Gastroesophageal sphincter (tissue), 4 donors: ENCODE measurements at regions not wholly inside any gene's neighbourhood (a gene's known extent, or its start where the extent isn't known, plus 50 kb on each side); places are given as distances from the start of the nearest gene placed in this dataset.

Experiments
- ATAC-seq: fragments of 150-250 bp; one replicate; pipeline ENCODE4 v1.9.1; 2016; ENCODE audit warnings: mild to moderate bottlenecking, moderate library complexity
- H3K27ac ChIP-seq, 4 donors: fragments of 200-600 bp; sonication (generic) in 3 of 4; 1 replicate in 3 of 4; 2 replicates in 1 of 4; pipeline ENCODE4 v1.5.1; 2016 to 2019
- H3K27me3 ChIP-seq: fragments of 200-600 bp; sonication (generic); one replicate; pipeline ENCODE4 v1.5.1; 2019
- H3K36me3 ChIP-seq, 2 donors: fragments of 200-600 bp; sonication (generic); one replicate each; pipeline ENCODE4 v1.5.1; 2019; ENCODE audit warnings: control low read depth in 1 of 2
- H3K4me1 ChIP-seq, 3 donors: fragments of 200-600 bp; sonication (generic); 1 replicate in 2 of 3; 2 replicates in 1 of 3; pipeline ENCODE4 v1.5.1; 2016 to 2019; ENCODE audit warnings: control low read depth in 2 of 3
- H3K4me3 ChIP-seq, 2 donors: fragments of 200-600 bp; sonication (generic); one replicate each; pipeline ENCODE4 v1.5.1; 2019; ENCODE audit warnings: mild to moderate bottlenecking in 1 of 2, moderate library complexity in 1 of 2
- H3K9me3 ChIP-seq, 3 donors: fragments of 200-600 bp; sonication (generic); one replicate each; pipeline ENCODE4 v1.5.1; 2017 to 2019; ENCODE audit warnings: control low read depth in 2 of 3
- EP300 ChIP-seq: sonication (generic); formaldehyde crosslinking; IDR thresholded peaks from one replicate; pipeline ENCODE4 v1.6.1; 2017; ENCODE audit warnings: antibody characterized with exemption, mild to moderate bottlenecking
- POLR2A ChIP-seq, 2 donors: fragments of 450-650 bp; IDR thresholded peaks; one replicate each; pipeline ENCODE4 v1.6.1; 2017; ENCODE audit warnings: antibody characterized with exemption in 2 of 2, mild to moderate bottlenecking in 2 of 2, moderate library complexity in 1 of 2
- POLR2AphosphoS5 ChIP-seq: sonication (generic); formaldehyde crosslinking; IDR thresholded peaks from one replicate; pipeline ENCODE4 v1.6.1; 2017; ENCODE audit warnings: antibody characterized with exemption
- WGBS, 2 donors: methylation state at CpG; one replicate each; pipeline ENCODE4 v1.1.5; 2018; ENCODE audit warnings: low coverage in 1 of 2; 5-methylcytosine and 5-hydroxymethylcytosine counted together
- TF ChIP-seq, protein P1 (sequence below), 4 experiments: fragments of 200-600 bp in 2 of 4; fragments of 450-650 bp in 2 of 4; sonication (generic) in 1 of 4; IDR thresholded peaks; one replicate each; pipeline ENCODE4 v1.5.1; 2017 to 2019; ENCODE audit warnings: antibody characterized with exemption in 4 of 4, mild to moderate bottlenecking in 2 of 4, moderate library complexity in 2 of 4

DNA sequence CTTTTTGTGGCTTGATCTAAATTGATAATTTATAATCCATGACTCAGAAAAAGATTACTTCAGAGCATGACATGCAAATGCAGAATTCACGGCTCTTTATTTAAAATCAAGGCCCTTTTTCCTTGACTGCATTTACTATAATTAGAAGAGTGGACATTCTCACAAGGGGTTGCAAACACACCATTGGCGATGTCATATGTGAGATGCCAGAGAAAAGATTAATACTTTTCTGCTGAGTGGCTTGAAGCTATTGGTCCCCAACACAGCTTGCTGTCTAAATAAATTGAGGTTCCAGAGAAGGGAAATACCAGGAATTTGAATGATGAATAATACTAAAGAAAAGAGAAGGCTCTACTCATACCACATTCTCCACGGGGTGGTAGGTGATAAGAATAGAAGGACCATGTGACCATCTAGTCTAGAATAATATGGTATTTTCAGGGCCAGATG, 78.7 kb upstream of the ARID5B start:
- WGBS, 2 donors = 39 to 42% methylated on average over 2 to 3 of the region's 3 CpGs
- no peak overlapping the region for H3K27ac ChIP-seq
- TF ChIP-seq POLR2AphosphoS5 (no peak), EP300 (no peak), POLR2A (IDR thresholded peaks at IDR 0.05) (no peak)
- TF ChIP-seq, protein P1, sequence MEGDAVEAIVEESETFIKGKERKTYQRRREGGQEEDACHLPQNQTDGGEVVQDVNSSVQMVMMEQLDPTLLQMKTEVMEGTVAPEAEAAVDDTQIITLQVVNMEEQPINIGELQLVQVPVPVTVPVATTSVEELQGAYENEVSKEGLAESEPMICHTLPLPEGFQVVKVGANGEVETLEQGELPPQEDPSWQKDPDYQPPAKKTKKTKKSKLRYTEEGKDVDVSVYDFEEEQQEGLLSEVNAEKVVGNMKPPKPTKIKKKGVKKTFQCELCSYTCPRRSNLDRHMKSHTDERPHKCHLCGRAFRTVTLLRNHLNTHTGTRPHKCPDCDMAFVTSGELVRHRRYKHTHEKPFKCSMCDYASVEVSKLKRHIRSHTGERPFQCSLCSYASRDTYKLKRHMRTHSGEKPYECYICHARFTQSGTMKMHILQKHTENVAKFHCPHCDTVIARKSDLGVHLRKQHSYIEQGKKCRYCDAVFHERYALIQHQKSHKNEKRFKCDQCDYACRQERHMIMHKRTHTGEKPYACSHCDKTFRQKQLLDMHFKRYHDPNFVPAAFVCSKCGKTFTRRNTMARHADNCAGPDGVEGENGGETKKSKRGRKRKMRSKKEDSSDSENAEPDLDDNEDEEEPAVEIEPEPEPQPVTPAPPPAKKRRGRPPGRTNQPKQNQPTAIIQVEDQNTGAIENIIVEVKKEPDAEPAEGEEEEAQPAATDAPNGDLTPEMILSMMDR (IDR thresholded peaks at IDR 0.05) = no peak
- H3K4me3 ChIP-seq = no peak overlapping the region
- no peaks in the 10 kb centered on the region for H3K27me3 ChIP-seq
- H3K4me1 ChIP-seq = peaks cover 0 to 6% (median 0%) of the 10 kb centered on the region in 3 donors
- ATAC-seq = no peak
- no peaks in the 10 kb centered on the region for H3K9me3 ChIP-seq
- H3K36me3 ChIP-seq = no peaks in the 10 kb centered on the region

DNA sequence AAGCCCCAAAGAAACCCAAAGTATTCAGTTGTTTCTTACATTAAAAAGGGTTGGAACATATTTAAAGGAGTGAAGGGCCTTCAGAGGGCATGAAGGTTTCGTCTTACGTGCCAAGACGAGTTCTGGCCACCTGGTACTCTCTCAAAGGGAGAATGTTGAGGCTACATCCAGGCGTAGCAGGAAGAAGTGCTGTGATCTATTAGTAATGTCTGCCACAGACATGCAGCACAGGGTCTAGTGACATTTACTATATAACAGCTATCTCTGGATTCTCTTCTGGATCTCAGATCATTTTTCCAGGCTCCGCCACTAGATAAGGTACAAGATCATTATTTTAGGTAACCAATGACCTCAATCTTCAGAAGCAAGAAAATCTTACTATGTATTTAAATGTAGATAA, 76.5 kb upstream of the ARID5B start:
- no peaks in the 10 kb centered on the region for H3K9me3 ChIP-seq
- H3K4me3 ChIP-seq = no peak overlapping the region
- peaks cover 0 to 6% (median 0%) of the 10 kb centered on the region in 3 donors for H3K4me1 ChIP-seq
- no peaks in the 10 kb centered on the region for H3K27me3 ChIP-seq
- ATAC-seq = no peak
- 86 to 100% methylated on average over 1 to 5 of the region's 5 CpGs for WGBS, 2 donors
- H3K36me3 ChIP-seq = no peaks in the 10 kb centered on the region
- H3K27ac ChIP-seq = no peak overlapping the region
- TF ChIP-seq POLR2AphosphoS5 (no peak), EP300 (no peak), POLR2A (IDR thresholded peaks at IDR 0.05) (no peak)
- TF ChIP-seq, protein P1 (IDR thresholded peaks at IDR 0.05) = no peak

DNA sequence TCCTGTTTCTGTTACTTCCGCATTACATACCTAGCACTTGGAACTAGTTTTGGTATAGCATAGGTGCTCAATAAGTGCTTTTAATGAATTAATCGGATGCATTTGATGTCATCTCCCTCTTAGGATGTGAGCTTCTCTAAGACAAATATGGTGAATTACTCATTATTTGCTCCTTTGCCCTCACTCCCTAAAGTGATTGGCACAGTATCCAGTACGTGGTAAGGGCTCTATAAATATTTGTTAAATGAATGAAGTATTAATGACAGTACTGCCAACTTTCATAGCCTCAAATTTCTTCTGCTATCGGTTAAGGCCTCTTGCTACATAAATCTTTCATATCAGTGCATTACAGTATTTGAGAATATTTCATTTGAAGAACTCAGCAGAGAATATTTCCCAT, 75.9 kb upstream of the ARID5B start:
- H3K27ac ChIP-seq = no peak overlapping the region
- TF ChIP-seq EP300 (no peak), POLR2AphosphoS5 (no peak), POLR2A (IDR thresholded peaks at IDR 0.05) (no peak)
- TF ChIP-seq, protein P1 (IDR thresholded peaks at IDR 0.05) = no peak
- no peak overlapping the region for H3K4me3 ChIP-seq
- ATAC-seq = no peak
- peaks cover 0 to 6% (median 0%) of the 10 kb centered on the region in 3 donors for H3K4me1 ChIP-seq
- H3K27me3 ChIP-seq = no peaks in the 10 kb centered on the region
- H3K36me3 ChIP-seq = no peaks in the 10 kb centered on the region
- H3K9me3 ChIP-seq = no peaks in the 10 kb centered on the region
- WGBS, 2 donors = 54% methylated on average over 4 of the region's 4 CpGs

DNA sequence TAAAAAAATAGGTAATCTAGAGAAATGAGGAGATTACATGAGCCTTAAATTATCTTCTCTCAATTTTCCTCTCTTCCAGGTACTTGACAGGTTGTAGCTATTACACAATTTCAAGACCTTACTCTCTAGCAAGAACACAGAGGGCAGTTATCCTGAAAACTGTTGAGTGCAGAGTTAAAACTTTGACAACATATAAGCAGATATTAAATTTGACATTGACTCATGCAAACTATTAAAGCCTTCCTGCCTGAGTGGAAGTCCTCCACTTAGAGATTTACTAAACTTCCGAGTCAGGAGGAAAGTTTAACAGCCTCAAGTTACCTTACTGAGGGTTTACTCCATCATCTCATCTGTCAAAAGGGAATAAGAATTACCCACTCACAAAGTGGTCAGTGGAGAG, 73.5 kb upstream of the ARID5B start:
- Histone ChIP-seq H3K27me3 (no peaks in the 10 kb centered on the region), H3K4me3 (no peak overlapping the region), H3K36me3 (no peaks in the 10 kb centered on the region), H3K4me1 (peaks cover 0 to 9% (median 0%) of the 10 kb centered on the region in 3 donors), H3K27ac (no peak overlapping the region), H3K9me3 (no peaks in the 10 kb centered on the region)
- 100% methylated on average over 1 of the region's 1 CpG; no CpG with 5 or more reads in 1 of the 2 donors for WGBS, 2 donors
- no peak for ATAC-seq
- TF ChIP-seq EP300 (no peak), POLR2A (IDR thresholded peaks at IDR 0.05) (no peak), POLR2AphosphoS5 (no peak)
- TF ChIP-seq, protein P1 (IDR thresholded peaks at IDR 0.05) = no peak

DNA sequence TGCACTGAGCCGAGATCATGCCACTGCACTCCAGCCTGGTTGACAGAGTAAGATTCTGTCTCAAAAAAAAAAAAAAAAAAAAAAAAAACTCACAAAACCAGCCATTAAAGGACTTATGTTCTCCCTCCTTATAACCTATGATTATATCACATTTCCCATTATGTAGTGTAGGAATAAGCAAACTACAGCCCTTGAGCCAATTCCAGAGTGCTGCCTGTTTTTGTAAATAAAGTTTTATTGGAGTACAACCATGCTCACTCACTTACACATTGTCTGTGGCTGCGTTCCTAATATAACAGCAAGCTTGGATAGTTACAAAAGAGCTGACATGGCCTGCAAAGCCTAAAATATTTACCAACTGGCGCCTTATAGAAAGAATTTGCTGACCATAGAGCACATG, 72.7 kb upstream of the ARID5B start:
- no peak overlapping the region for H3K27ac ChIP-seq
- H3K4me3 ChIP-seq = no peak overlapping the region
- H3K9me3 ChIP-seq = no peaks in the 10 kb centered on the region
- ATAC-seq = no peak
- peaks cover 0 to 9% (median 0%) of the 10 kb centered on the region in 3 donors for H3K4me1 ChIP-seq
- WGBS, 2 donors = 95 to 100% methylated on average over 2 of the region's 3 CpGs
- TF ChIP-seq, protein P1 (IDR thresholded peaks at IDR 0.05) = no peak
- no peak for TF ChIP-seq EP300
- no peak for TF ChIP-seq POLR2A (IDR thresholded peaks at IDR 0.05)
- no peak for TF ChIP-seq POLR2AphosphoS5
- no peaks in the 10 kb centered on the region for H3K27me3 ChIP-seq
- no peaks in the 10 kb centered on the region for H3K36me3 ChIP-seq
